PC-9 (cell line): ENCODE measurements at regions not wholly inside any gene's neighbourhood (a gene's known extent, or its start where the extent isn't known, plus 50 kb on each side); places are given as distances from the start of the nearest gene placed in this dataset.

Source experiments
- BruUV-seq: library from RNA; stranded (reverse); fragments of 400-500 nt; replicated peaks from 2 replicates; lab custom pipeline; 2021; lab: Mats Ljungman, UMichigan
- CTCF ChIA-PET: fragments of 300-600 bp; sonication (Branson Sonifier 250); formaldehyde crosslinking; loops from one replicate; lab custom pipeline; 2022; ENCODE audit warnings: antibody characterized with exemption; lab: Charles Lee
- POLR2A ChIA-PET: fragments of 300-600 bp; sonication (Branson Sonifier 250); formaldehyde crosslinking; loops from one replicate; lab custom pipeline; 2022; ENCODE audit warnings: antibody characterized with exemption; ENCODE audit not compliant: unreplicated experiment; lab: Charles Lee
- DNase-seq, 2 experiments: peaks; one replicate each; pipeline versions ENCODE4 v3.0.0 to v3.0.0-alpha.2; 2015 to 2022; ENCODE audit warnings: mixed read lengths in 1 of 2
- H2AFZ ChIP-seq: fragments of 200-600 bp; sonication (generic); 2 replicates; pipeline ENCODE4 v1.8.1; 2017; ENCODE audit warnings: antibody characterized with exemption
- H3F3A ChIP-seq: fragments of 200-600 bp; sonication (generic); 2 replicates; pipeline ENCODE4 v1.8.1; 2017; ENCODE audit warnings: antibody characterized with exemption, mild to moderate bottlenecking, low read depth; ENCODE audit not compliant: insufficient read depth
- H3K27ac ChIP-seq: fragments of 200-600 bp; sonication (generic); 2 replicates; pipeline ENCODE4 v1.6.1; 2016; ENCODE audit warnings: mixed run types
- H3K27me3 ChIP-seq: fragments of 200-600 bp; sonication (generic); 2 replicates; pipeline ENCODE4 v1.6.1; 2016; ENCODE audit warnings: low read depth, mixed run types; ENCODE audit not compliant: insufficient read depth
- H3K36me3 ChIP-seq: fragments of 200-600 bp; sonication (generic); 2 replicates; pipeline ENCODE4 v1.6.1; 2016; ENCODE audit warnings: low read depth, mixed run types
- H3K4me1 ChIP-seq: fragments of 200-600 bp; sonication (generic); replicated peaks from 2 replicates; pipeline ENCODE4 v1.6.1; 2016; ENCODE audit warnings: mixed run types; ENCODE audit not compliant: insufficient read depth
- H3K4me2 ChIP-seq: fragments of 200-600 bp; sonication (generic); 2 replicates; pipeline ENCODE4 v1.6.1; 2017; ENCODE audit warnings: mixed run types
- H3K4me3 ChIP-seq: fragments of 200-600 bp; sonication (generic); 2 replicates; pipeline ENCODE4 v1.6.1; 2016; ENCODE audit warnings: mixed run types
- H3K79me2 ChIP-seq: fragments of 200-600 bp; sonication (generic); 2 replicates; pipeline ENCODE4 v1.6.1; 2017; ENCODE audit warnings: low read depth, mixed run types
- H3K9me2 ChIP-seq: fragments of 200-600 bp; sonication (generic); 2 replicates; pipeline ENCODE4 v1.8.1; 2017; ENCODE audit warnings: mild to moderate bottlenecking; ENCODE audit not compliant: insufficient read depth
- H3K9me3 ChIP-seq: fragments of 200-600 bp; sonication (generic); 2 replicates; pipeline ENCODE4 v1.8.1; 2016; ENCODE audit warnings: low read depth; ENCODE audit not compliant: insufficient read depth
- H4K20me1 ChIP-seq: fragments of 200-600 bp; sonication (generic); 2 replicates; pipeline ENCODE4 v1.8.1; 2017; ENCODE audit not compliant: insufficient read depth
- EZH2 ChIP-seq: fragments of 200-600 bp; sonication (generic); IDR thresholded peaks from 2 replicates; pipeline ENCODE4 v1.8.0; 2017; ENCODE audit warnings: antibody characterized with exemption, low read depth
- intact Hi-C: fragments of 100-400 bp; cut with micrococcal nuclease; formaldehyde crosslinking; loops from one replicate; pipeline ENCODE4 v1.10.0; 2022; ENCODE audit not compliant: unreplicated experiment
- TF ChIP-seq, protein P1 (sequence below): fragments of 200-600 bp; sonication (generic); conservative IDR thresholded peaks from 2 replicates; pipeline ENCODE4 v1.6.1; 2017; ENCODE audit warnings: mixed run types, antibody characterized with exemption, mild to moderate bottlenecking, moderate library complexity

DNA sequence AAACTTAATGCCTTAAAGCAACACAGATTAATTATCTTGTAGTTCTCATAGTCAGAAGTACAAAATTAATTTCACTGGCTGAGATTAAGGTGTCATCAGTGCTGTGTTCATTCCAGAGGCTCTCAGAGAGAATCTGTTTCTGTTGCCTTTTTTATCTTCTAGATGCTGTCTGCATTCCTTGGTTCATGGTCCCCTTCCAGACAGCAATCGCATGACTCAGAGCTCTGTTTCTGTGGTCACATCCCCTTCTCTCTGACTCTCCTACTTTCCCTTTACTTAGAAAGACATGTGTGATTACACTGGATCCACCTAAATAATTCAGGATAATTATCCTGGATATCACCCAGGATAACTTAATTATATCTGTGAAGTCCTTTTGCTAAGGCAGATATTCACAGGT is 148.6 kb downstream of the MAIP1 start:
- no TSS peak for BruUV-seq
- H3K9me2 ChIP-seq: no peaks in the 10 kb centered on the region

DNA sequence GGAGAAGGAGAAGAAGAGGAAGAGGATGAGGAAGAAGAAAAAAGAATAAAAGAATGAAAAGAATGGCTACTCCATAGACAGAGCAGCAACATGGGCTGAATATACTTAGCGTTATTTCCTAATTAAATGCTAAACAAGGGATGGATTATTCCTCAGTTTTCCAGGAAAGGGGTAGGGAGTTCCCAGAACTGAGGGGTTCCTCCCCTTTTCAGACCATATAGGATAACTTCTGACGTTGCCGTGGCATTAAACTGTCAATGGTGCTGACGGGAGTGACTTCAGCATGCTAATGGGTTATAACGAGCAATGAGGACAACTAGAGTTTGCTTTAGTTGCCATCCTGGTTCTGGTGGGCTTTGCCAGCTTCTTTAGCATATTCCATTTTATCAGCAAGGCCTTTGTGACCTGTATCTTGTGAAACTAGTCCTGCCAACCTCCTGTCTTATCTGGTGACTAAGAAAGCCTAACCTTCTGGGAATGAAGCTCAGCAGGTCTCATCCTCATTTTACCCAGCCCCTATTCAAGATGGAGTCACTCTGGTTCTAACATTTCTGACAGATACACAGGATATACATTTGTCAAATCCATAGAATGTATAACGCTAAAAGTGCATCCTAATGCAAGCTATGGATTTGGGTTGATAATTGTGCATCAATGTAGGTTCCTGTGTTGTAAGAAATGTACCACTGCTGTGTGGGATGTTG is 152.3 kb downstream of the MAIP1 start:
- no peak for TF ChIP-seq EZH2
- TF ChIP-seq, protein P1, sequence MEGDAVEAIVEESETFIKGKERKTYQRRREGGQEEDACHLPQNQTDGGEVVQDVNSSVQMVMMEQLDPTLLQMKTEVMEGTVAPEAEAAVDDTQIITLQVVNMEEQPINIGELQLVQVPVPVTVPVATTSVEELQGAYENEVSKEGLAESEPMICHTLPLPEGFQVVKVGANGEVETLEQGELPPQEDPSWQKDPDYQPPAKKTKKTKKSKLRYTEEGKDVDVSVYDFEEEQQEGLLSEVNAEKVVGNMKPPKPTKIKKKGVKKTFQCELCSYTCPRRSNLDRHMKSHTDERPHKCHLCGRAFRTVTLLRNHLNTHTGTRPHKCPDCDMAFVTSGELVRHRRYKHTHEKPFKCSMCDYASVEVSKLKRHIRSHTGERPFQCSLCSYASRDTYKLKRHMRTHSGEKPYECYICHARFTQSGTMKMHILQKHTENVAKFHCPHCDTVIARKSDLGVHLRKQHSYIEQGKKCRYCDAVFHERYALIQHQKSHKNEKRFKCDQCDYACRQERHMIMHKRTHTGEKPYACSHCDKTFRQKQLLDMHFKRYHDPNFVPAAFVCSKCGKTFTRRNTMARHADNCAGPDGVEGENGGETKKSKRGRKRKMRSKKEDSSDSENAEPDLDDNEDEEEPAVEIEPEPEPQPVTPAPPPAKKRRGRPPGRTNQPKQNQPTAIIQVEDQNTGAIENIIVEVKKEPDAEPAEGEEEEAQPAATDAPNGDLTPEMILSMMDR: no peak
- Histone ChIP-seq H4K20me1 (no peaks in the 10 kb centered on the region), H3K27me3 (no peaks in the 10 kb centered on the region), H2AFZ (no peak overlapping the region), H3K4me2 (no peak overlapping the region), H3K4me3 (no peak overlapping the region), H3K9me2 (no peaks in the 10 kb centered on the region), H3K27ac (no peak overlapping the region), H3K36me3 (no peaks in the 10 kb centered on the region), H3F3A (0 out of 2 replicates have a peak, but pooled peaks cover 5% of the 10 kb centered on the region), H3K4me1 (peaks cover 8% of the 10 kb centered on the region; the same call in 1 of the 2 replicates), H3K9me3 (no peaks in the 10 kb centered on the region), H3K79me2 (no peaks in the 10 kb centered on the region)
- no peak for DNase-seq
- intact Hi-C loops: no loop called here
- ChIA-PET CTCF (no interaction called here), POLR2A (no interaction called here)
- BruUV-seq: no TSS peak

More for the DNA sequence above, 148.6 kb downstream of the MAIP1 start:
- POLR2A ChIA-PET: no interaction called here
- Histone ChIP-seq H3K79me2 (no peaks in the 10 kb centered on the region), H3K36me3 (no peaks in the 10 kb centered on the region), H4K20me1 (no peaks in the 10 kb centered on the region), H3K4me3 (no peak overlapping the region), H3F3A (0 out of 2 replicates have a peak, but pooled peaks cover 5% of the 10 kb centered on the region), H3K27ac (no peak overlapping the region), H3K27me3 (no peaks in the 10 kb centered on the region), H2AFZ (no peak overlapping the region), H3K9me3 (no peaks in the 10 kb centered on the region), H3K4me2 (no peak overlapping the region), H3K4me1 (peaks cover 8% of the 10 kb centered on the region; the same call in 1 of the 2 replicates)
- intact Hi-C loops: no loop called here
- DNase-seq: peak; percentile 9 to 45
- TF ChIP-seq, protein P1: no peak
- no peak for TF ChIP-seq EZH2
- CTCF ChIA-PET: no interaction called here

DNA sequence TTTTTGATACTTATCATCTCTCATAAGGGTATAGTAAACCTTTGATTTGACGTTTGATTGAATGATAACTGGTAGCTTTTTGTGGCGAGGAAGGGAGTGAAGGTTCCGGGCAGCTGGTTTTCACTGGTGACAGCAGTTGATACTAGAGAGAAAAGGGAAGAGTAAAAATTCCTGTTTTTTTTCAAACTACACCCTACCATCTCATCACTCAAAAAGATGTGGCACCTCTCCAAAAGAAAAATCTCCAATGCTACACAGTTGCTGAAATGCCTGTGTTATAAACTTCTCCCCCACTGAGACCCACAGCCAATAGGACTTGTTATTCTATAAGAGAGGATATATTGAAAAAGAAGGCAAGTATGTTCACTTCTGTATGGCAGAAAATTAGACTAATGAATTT is 154.0 kb downstream of the MAIP1 start:
- no peak overlapping the region for H2AFZ ChIP-seq
- POLR2A ChIA-PET: no interaction called here
- H3F3A ChIP-seq: no peaks in the 10 kb centered on the region
- intact Hi-C loops: no loop called here
- CTCF ChIA-PET: no interaction called here
- no peaks in the 10 kb centered on the region for H3K9me3 ChIP-seq
- peaks cover 5% of the 10 kb centered on the region; the same call in 1 of the 2 replicates for H3K4me1 ChIP-seq
- no peaks in the 10 kb centered on the region for H3K27me3 ChIP-seq
- no peak overlapping the region for H3K4me2 ChIP-seq
- no peak for DNase-seq
- H4K20me1 ChIP-seq: no peaks in the 10 kb centered on the region
- H3K4me3 ChIP-seq: no peak overlapping the region
- no peak overlapping the region for H3K27ac ChIP-seq
- no TSS peak for BruUV-seq
- H3K79me2 ChIP-seq: no peaks in the 10 kb centered on the region
- no peak for TF ChIP-seq EZH2
- TF ChIP-seq, protein P1: no peak
- no peaks in the 10 kb centered on the region for H3K9me2 ChIP-seq
- no peaks in the 10 kb centered on the region for H3K36me3 ChIP-seq
